SK-N-SH (cell line): ENCODE measurements at regions not wholly inside any gene's neighbourhood (a gene's known extent, or its start where the extent isn't known, plus 50 kb on each side); places are given as distances from the start of the nearest gene placed in this dataset.

ENCODE experiments used
- CTCF ChIA-PET: fragments of 300-600, 350-600 bp; formaldehyde crosslinking; extraction: SDS; loops from one replicate; lab custom pipeline; 2021; lab: Yijun Ruan, JAX
- POLR2A ChIA-PET: fragments of 350-600 bp; sonication (Branson Sonifier 250); formaldehyde crosslinking; extraction: SDS; loops from one replicate; lab custom pipeline; 2020; ENCODE audit warnings: antibody characterized with exemption, inconsistent platforms; lab: Yijun Ruan, JAX
- DNase-seq: peaks from one replicate; pipeline ENCODE4 v3.0.0; 2012
- H2AFZ ChIP-seq: fragments of 200-600 bp; sonication (generic); 2 replicates; pipeline ENCODE4 v1.8.1; 2016; ENCODE audit warnings: antibody characterized with exemption, mild to moderate bottlenecking, low read depth
- H3F3A ChIP-seq: fragments of 200-600 bp; sonication (generic); replicated peaks from 2 replicates; pipeline ENCODE3; 2016; ENCODE audit warnings: antibody characterized with exemption, mild to moderate bottlenecking; ENCODE audit not compliant: insufficient read depth
- H3K27ac ChIP-seq, 2 experiments: fragments of 200-500 bp in 1 of 2; fragments of 200-600 bp in 1 of 2; sonication (Bioruptor generic) in 1 of 2; sonication (generic), shearing (Covaris generic) in 1 of 2; 2 replicates each; pipeline versions ENCODE4 v1.5.1 to v1.6.1; 2014 to 2016; ENCODE audit warnings: low read depth in 2 of 2, inconsistent platforms in 1 of 2, low read length in 1 of 2, mild to moderate bottlenecking in 1 of 2, mixed read lengths in 1 of 2
- H3K27me3 ChIP-seq: fragments of 200-600 bp; sonication (generic), shearing (Covaris generic); 2 replicates; pipeline ENCODE4 v1.6.1; 2016; ENCODE audit warnings: mixed run types; ENCODE audit not compliant: insufficient read depth
- H3K36me3 ChIP-seq, 2 experiments: fragments of 200-500 bp in 1 of 2; fragments of 200-600 bp in 1 of 2; sonication (Bioruptor generic) in 1 of 2; sonication (generic) in 1 of 2; replicated peaks in 1 of 2; 2 replicates each; pipeline versions ENCODE3 to v1.5.1; 2014 to 2016; ENCODE audit warnings: low read length in 1 of 2, mild to moderate bottlenecking in 1 of 2; ENCODE audit not compliant: insufficient read depth in 2 of 2, control insufficient read depth in 1 of 2
- H3K4me1 ChIP-seq, 2 experiments: fragments of 200-500 bp in 1 of 2; fragments of 200-600 bp in 1 of 2; sonication (Bioruptor generic) in 1 of 2; sonication (generic), shearing (Covaris generic) in 1 of 2; 2 replicates each; pipeline versions ENCODE4 v1.5.1 to v1.6.1; 2014 to 2016; ENCODE audit warnings: low read depth in 1 of 2, low read length in 1 of 2, mixed run types in 1 of 2; ENCODE audit not compliant: insufficient read depth in 2 of 2, control insufficient read depth in 1 of 2
- H3K4me2 ChIP-seq: fragments of 200-600 bp; sonication (generic), shearing (Covaris generic); 2 replicates; pipeline ENCODE4 v1.6.1; 2017; ENCODE audit warnings: mixed run types
- H3K4me3 ChIP-seq, 2 experiments: fragments of 200-500 bp in 1 of 2; fragments of 200-600 bp in 1 of 2; sonication (Bioruptor generic) in 1 of 2; sonication (generic), shearing (Covaris generic) in 1 of 2; 2 replicates each; pipeline versions ENCODE4 v1.5.1 to v1.8.1; 2014 to 2016; ENCODE audit warnings: low read depth in 2 of 2, inconsistent platforms in 1 of 2, low read length in 1 of 2, mild to moderate bottlenecking in 1 of 2, mixed read lengths in 1 of 2, moderate library complexity in 1 of 2
- H3K79me2 ChIP-seq: fragments of 200-600 bp; sonication (generic); 2 replicates; pipeline ENCODE4 v1.8.1; 2017; ENCODE audit warnings: mild to moderate bottlenecking; ENCODE audit not compliant: insufficient read depth
- H3K9ac ChIP-seq: fragments of 200-600 bp; sonication (generic); 2 replicates; pipeline ENCODE4 v1.6.1; 2017; ENCODE audit warnings: mixed run types
- H3K9me2 ChIP-seq: fragments of 200-600 bp; sonication (generic); 2 replicates; pipeline ENCODE4 v1.6.1; 2017; ENCODE audit warnings: mixed run types
- H3K9me3 ChIP-seq: fragments of 200-600 bp; sonication (generic); 2 replicates; pipeline ENCODE4 v1.6.1; 2017; ENCODE audit warnings: mixed run types, mild to moderate bottlenecking, moderate library complexity
- H4K20me1 ChIP-seq: fragments of 200-600 bp; sonication (generic); 2 replicates; pipeline ENCODE4 v1.6.1; 2017; ENCODE audit warnings: mild to moderate bottlenecking, mixed run types; ENCODE audit not compliant: insufficient read depth
- CHD2 ChIP-seq: fragments of 150-350 bp; IDR thresholded peaks from 2 replicates; pipeline ENCODE4 v1.6.1; 2018; ENCODE audit warnings: low read length; ENCODE audit not compliant: partially characterized antibody
- EP300 ChIP-seq, 2 experiments: IDR thresholded peaks; 2 replicates each; pipeline versions ENCODE4 v1.4.0 to v1.6.1; 2012; ENCODE audit warnings: borderline replicate concordance in 1 of 2, low read depth in 1 of 2, low read length in 1 of 2
- EZH2phosphoT487 ChIP-seq: fragments of 200-600 bp; sonication (generic); IDR thresholded peaks from 2 replicates; pipeline ENCODE4 v1.6.1; 2017; ENCODE audit warnings: low read depth, mixed run types, mild to moderate bottlenecking, antibody characterized with exemption, moderate library complexity, borderline replicate concordance
- FOSL2 ChIP-seq: IDR thresholded peaks from 2 replicates; pipeline ENCODE4 v1.4.0; 2012; ENCODE audit warnings: low read depth, mild to moderate bottlenecking, moderate library complexity, borderline replicate concordance
- FOXJ3 ChIP-seq: sonication (generic); formaldehyde crosslinking; IDR thresholded peaks from 2 replicates; pipeline ENCODE4 v1.5.1; 2020; ENCODE audit warnings: mild to moderate bottlenecking, missing genetic modification reagents
- FOXM1 ChIP-seq: IDR thresholded peaks from 2 replicates; pipeline ENCODE4 v1.4.0; 2012; ENCODE audit warnings: low read depth, mild to moderate bottlenecking
- GABPA ChIP-seq: IDR thresholded peaks from 2 replicates; pipeline ENCODE4 v1.4.0; 2012; ENCODE audit warnings: low read depth, mild to moderate bottlenecking
- GATA2 ChIP-seq: sonication (generic); formaldehyde crosslinking; IDR thresholded peaks from 2 replicates; pipeline ENCODE4 v1.5.0; 2020; ENCODE audit warnings: mild to moderate bottlenecking, missing genetic modification reagents
- NFIC ChIP-seq: IDR thresholded peaks from 2 replicates; pipeline ENCODE4 v1.4.0; 2012; ENCODE audit warnings: borderline replicate concordance
- NRF1 ChIP-seq: IDR thresholded peaks from 2 replicates; pipeline ENCODE4 v1.6.1; 2012; ENCODE audit warnings: low read depth, mild to moderate bottlenecking, low read length
- POLR2AphosphoS5 ChIP-seq: IDR thresholded peaks from 2 replicates; pipeline ENCODE4 v1.6.1; 2012; ENCODE audit warnings: low read depth, low read length
- RCOR1 ChIP-seq: fragments of 150-350 bp; IDR thresholded peaks from 2 replicates; pipeline ENCODE4 v1.6.1; 2017; ENCODE audit warnings: antibody characterized with exemption, low read length
- RFX5 ChIP-seq: IDR thresholded peaks from 2 replicates; pipeline ENCODE4 v1.6.1; 2012; ENCODE audit warnings: mild to moderate bottlenecking, improper control_type of control experiment, low read length
- SIN3A ChIP-seq: IDR thresholded peaks from 2 replicates; pipeline ENCODE4 v1.6.1; 2012; ENCODE audit warnings: low read depth, mild to moderate bottlenecking, low read length, moderate library complexity, borderline replicate concordance
- TAF1 ChIP-seq: IDR thresholded peaks from 2 replicates; pipeline ENCODE4 v1.6.1; 2012; ENCODE audit warnings: low read depth, mild to moderate bottlenecking, low read length, moderate library complexity, borderline replicate concordance
- TCF12 ChIP-seq: IDR thresholded peaks from 2 replicates; pipeline ENCODE4 v1.4.0; 2012
- TEAD4 ChIP-seq: IDR thresholded peaks from 2 replicates; pipeline ENCODE4 v1.4.0; 2012; ENCODE audit warnings: mild to moderate bottlenecking, borderline replicate concordance; ENCODE audit not compliant: insufficient read depth
- WGBS: methylation state at CpG from one replicate; pipeline ENCODE4 v1.1.6; 2017; ENCODE audit warnings: low lambda C conversion rate; 5-methylcytosine and 5-hydroxymethylcytosine counted together
- TF ChIP-seq, protein P1 (sequence below): IDR thresholded peaks from 2 replicates; pipeline ENCODE4 v1.4.0; 2012; ENCODE audit warnings: low read depth, borderline replicate concordance
- TF ChIP-seq, protein P2 (sequence below): IDR thresholded peaks from 2 replicates; pipeline ENCODE4 v1.6.1; 2012; ENCODE audit warnings: mild to moderate bottlenecking, low read depth, low read length, moderate library complexity
- TF ChIP-seq, protein P3 (sequence below): IDR thresholded peaks from 2 replicates; pipeline ENCODE4 v1.4.0; 2012; ENCODE audit warnings: low read depth, borderline replicate concordance
- TF ChIP-seq, protein P4 (sequence below): fragments of 200-600 bp; sonication (generic); IDR thresholded peaks from 2 replicates; pipeline ENCODE4 v1.6.1; 2017; ENCODE audit warnings: antibody characterized with exemption, mild to moderate bottlenecking, moderate library complexity

DNA sequence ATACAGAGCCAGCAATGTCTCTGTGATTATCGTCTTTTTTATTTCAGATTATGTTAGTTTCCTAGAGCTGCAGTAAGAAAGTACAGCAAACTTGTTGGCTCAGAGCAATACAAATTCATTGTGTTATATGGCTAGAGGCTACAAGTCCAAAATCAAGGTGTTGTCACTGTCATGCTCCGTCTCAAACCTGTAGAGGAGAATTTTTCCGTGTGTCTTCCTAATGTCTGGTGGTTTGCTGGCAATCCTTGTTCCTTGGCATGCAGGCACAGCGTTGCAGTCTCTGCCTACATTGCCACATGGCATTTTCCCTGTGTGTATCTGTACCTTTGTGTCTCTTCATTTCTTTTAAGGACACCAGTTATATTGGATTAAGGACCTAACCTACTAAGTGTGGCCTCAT lies 244.4 kb downstream of the LRRIQ3 start:
- TF ChIP-seq SIN3A (no peak), FOXJ3 (no peak), TCF12 (no peak), NFIC (no peak), TEAD4 (no peak), EP300 (IDR thresholded peaks at IDR 0.05; ENCODE audit: borderline replicate concordance in 1 of 2, low read depth in 1 of 2, low read length in 1 of 2) (no peak), GATA2 (CRISPR knock-in tag) (no peak), RFX5 (no peak)
- TF ChIP-seq, protein P1, sequence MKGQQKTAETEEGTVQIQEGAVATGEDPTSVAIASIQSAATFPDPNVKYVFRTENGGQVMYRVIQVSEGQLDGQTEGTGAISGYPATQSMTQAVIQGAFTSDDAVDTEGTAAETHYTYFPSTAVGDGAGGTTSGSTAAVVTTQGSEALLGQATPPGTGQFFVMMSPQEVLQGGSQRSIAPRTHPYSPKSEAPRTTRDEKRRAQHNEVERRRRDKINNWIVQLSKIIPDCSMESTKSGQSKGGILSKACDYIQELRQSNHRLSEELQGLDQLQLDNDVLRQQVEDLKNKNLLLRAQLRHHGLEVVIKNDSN, result no peak
- TF ChIP-seq, protein P2, sequence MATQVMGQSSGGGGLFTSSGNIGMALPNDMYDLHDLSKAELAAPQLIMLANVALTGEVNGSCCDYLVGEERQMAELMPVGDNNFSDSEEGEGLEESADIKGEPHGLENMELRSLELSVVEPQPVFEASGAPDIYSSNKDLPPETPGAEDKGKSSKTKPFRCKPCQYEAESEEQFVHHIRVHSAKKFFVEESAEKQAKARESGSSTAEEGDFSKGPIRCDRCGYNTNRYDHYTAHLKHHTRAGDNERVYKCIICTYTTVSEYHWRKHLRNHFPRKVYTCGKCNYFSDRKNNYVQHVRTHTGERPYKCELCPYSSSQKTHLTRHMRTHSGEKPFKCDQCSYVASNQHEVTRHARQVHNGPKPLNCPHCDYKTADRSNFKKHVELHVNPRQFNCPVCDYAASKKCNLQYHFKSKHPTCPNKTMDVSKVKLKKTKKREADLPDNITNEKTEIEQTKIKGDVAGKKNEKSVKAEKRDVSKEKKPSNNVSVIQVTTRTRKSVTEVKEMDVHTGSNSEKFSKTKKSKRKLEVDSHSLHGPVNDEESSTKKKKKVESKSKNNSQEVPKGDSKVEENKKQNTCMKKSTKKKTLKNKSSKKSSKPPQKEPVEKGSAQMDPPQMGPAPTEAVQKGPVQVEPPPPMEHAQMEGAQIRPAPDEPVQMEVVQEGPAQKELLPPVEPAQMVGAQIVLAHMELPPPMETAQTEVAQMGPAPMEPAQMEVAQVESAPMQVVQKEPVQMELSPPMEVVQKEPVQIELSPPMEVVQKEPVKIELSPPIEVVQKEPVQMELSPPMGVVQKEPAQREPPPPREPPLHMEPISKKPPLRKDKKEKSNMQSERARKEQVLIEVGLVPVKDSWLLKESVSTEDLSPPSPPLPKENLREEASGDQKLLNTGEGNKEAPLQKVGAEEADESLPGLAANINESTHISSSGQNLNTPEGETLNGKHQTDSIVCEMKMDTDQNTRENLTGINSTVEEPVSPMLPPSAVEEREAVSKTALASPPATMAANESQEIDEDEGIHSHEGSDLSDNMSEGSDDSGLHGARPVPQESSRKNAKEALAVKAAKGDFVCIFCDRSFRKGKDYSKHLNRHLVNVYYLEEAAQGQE, result no peak
- H3K9ac ChIP-seq, result no peak overlapping the region
- no peaks in the 10 kb centered on the region for H3K9me3 ChIP-seq
- DNase-seq, result no peak
- no peak overlapping the region for H3K4me3 ChIP-seq
- H3K9me2 ChIP-seq, result no peaks in the 10 kb centered on the region
- no peaks in the 10 kb centered on the region for H3K36me3 ChIP-seq
- no peak overlapping the region for H3K4me2 ChIP-seq
- H3K4me1 ChIP-seq, result no peaks in the 10 kb centered on the region
- no peak overlapping the region for H2AFZ ChIP-seq
- no peaks in the 10 kb centered on the region for H3K79me2 ChIP-seq
- POLR2A ChIA-PET, result no interaction called here
- H3F3A ChIP-seq, result no peaks in the 10 kb centered on the region
- H4K20me1 ChIP-seq, result no peaks in the 10 kb centered on the region
- WGBS, result 32% methylated on average over 4 of the region's 4 CpGs
- no peaks in the 10 kb centered on the region for H3K27me3 ChIP-seq
- CTCF ChIA-PET, result no interaction called here
- H3K27ac ChIP-seq, result no peak overlapping the region

DNA sequence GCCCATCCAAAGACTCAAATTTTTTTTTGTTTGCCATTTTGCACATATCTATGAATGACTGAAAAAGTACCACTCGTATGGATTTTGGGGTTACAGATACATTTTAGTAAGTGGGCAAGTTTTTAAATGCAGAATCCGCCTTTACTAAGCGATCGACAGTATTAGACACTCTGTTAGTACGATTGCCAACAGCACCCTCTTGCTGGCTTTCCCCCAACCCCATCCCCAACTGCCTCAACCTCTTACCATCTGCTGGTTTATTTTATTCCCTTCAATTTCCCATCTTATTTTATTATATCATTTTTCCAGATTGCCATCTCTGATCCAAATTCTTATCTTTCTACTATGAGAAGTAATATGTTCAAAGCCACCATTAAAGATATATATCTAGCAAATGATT lies 244.8 kb downstream of the LRRIQ3 start:
- Histone ChIP-seq H3K27me3 (no peaks in the 10 kb centered on the region), H3K4me2 (no peak overlapping the region), H3K9ac (no peak overlapping the region), H3K36me3 (no peaks in the 10 kb centered on the region), H3K9me3 (no peaks in the 10 kb centered on the region), H2AFZ (no peak overlapping the region), H4K20me1 (no peaks in the 10 kb centered on the region), H3K27ac (no peak overlapping the region), H3K9me2 (no peaks in the 10 kb centered on the region), H3F3A (no peaks in the 10 kb centered on the region), H3K4me1 (no peaks in the 10 kb centered on the region), H3K4me3 (no peak overlapping the region), H3K79me2 (no peaks in the 10 kb centered on the region)
- ChIA-PET CTCF (no interaction called here), POLR2A (no interaction called here)
- 46% methylated on average over 5 of the region's 5 CpGs for WGBS
- no peak for DNase-seq
- TF ChIP-seq NFIC, result no peak
- TF ChIP-seq TEAD4, result no peak
- TF ChIP-seq EZH2phosphoT487, result no peak
- no peak for TF ChIP-seq RCOR1
- TF ChIP-seq FOSL2, result no peak
- no peak for TF ChIP-seq NRF1
- no peak for TF ChIP-seq EP300 (IDR thresholded peaks at IDR 0.05; ENCODE audit: borderline replicate concordance in 1 of 2, low read depth in 1 of 2, low read length in 1 of 2)
- TF ChIP-seq, protein P3, sequence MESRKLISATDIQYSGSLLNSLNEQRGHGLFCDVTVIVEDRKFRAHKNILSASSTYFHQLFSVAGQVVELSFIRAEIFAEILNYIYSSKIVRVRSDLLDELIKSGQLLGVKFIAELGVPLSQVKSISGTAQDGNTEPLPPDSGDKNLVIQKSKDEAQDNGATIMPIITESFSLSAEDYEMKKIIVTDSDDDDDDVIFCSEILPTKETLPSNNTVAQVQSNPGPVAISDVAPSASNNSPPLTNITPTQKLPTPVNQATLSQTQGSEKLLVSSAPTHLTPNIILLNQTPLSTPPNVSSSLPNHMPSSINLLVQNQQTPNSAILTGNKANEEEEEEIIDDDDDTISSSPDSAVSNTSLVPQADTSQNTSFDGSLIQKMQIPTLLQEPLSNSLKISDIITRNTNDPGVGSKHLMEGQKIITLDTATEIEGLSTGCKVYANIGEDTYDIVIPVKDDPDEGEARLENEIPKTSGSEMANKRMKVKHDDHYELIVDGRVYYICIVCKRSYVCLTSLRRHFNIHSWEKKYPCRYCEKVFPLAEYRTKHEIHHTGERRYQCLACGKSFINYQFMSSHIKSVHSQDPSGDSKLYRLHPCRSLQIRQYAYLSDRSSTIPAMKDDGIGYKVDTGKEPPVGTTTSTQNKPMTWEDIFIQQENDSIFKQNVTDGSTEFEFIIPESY, result no peak
- TF ChIP-seq RFX5, result no peak
- no peak for TF ChIP-seq GABPA
- TF ChIP-seq CHD2, result no peak
- TF ChIP-seq FOXM1, result no peak
- TF ChIP-seq TAF1, result no peak
- TF ChIP-seq SIN3A, result no peak
- TF ChIP-seq, protein P4, sequence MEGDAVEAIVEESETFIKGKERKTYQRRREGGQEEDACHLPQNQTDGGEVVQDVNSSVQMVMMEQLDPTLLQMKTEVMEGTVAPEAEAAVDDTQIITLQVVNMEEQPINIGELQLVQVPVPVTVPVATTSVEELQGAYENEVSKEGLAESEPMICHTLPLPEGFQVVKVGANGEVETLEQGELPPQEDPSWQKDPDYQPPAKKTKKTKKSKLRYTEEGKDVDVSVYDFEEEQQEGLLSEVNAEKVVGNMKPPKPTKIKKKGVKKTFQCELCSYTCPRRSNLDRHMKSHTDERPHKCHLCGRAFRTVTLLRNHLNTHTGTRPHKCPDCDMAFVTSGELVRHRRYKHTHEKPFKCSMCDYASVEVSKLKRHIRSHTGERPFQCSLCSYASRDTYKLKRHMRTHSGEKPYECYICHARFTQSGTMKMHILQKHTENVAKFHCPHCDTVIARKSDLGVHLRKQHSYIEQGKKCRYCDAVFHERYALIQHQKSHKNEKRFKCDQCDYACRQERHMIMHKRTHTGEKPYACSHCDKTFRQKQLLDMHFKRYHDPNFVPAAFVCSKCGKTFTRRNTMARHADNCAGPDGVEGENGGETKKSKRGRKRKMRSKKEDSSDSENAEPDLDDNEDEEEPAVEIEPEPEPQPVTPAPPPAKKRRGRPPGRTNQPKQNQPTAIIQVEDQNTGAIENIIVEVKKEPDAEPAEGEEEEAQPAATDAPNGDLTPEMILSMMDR, result no peak
- TF ChIP-seq POLR2AphosphoS5, result no peak
